ENCODE measurements at regions not wholly inside any gene's neighbourhood (a gene's known extent, or its start where the extent isn't known, plus 50 kb on each side); places are given as distances from the start of the nearest gene placed in this dataset.

- no peak for ATAC-seq
- TF ChIP-seq ESRRG (CRISPR knock-in tag; IDR thresholded peaks at IDR 0.05) (no peak), ZFP3 (CRISPR knock-in tag; IDR thresholded peaks at IDR 0.05) (no peak), POU6F1 (CRISPR knock-in tag; IDR thresholded peaks at IDR 0.05; ENCODE audit: borderline replicate concordance, low read depth) (no peak), TCF4 (CRISPR knock-in tag; IDR thresholded peaks at IDR 0.05; ENCODE audit: borderline replicate concordance) (no peak), CREB5 (CRISPR knock-in tag; IDR thresholded peaks at IDR 0.05; ENCODE audit: low read depth) (no peak), ARNTL (CRISPR knock-in tag; IDR thresholded peaks at IDR 0.05; ENCODE audit: borderline replicate concordance, low read depth) (no peak), TOX (CRISPR knock-in tag; IDR thresholded peaks at IDR 0.05; ENCODE audit: borderline replicate concordance) (no peak), OSR1 (CRISPR knock-in tag; IDR thresholded peaks at IDR 0.05) (no peak), PATZ1 (CRISPR knock-in tag; IDR thresholded peaks at IDR 0.05; ENCODE audit: borderline replicate concordance) (no peak), CSRNP3 (CRISPR knock-in tag; IDR thresholded peaks at IDR 0.05) (no peak), RARB (CRISPR knock-in tag; IDR thresholded peaks at IDR 0.05) (no peak), ZNF8 (CRISPR knock-in tag; IDR thresholded peaks at IDR 0.05) (no peak)
Measured at GRCh38 chr4:127421437-127421836, 211.3 kb upstream of the INTU start.

GRCh38 chr4:127425202-127425845 lies 207.4 kb upstream of the INTU start:
- ATAC-seq: no peak
- TF ChIP-seq TSHZ2 (CRISPR knock-in tag; IDR thresholded peaks at IDR 0.05) (no peak), ZNF565 (CRISPR knock-in tag; conservative IDR thresholded peaks at IDR 0.05; ENCODE audit: low read depth) (no peak), ISL1 (CRISPR knock-in tag; IDR thresholded peaks at IDR 0.05) (no peak), BACH2 (CRISPR knock-in tag; IDR thresholded peaks at IDR 0.05; ENCODE audit: borderline replicate concordance) (no peak), ZFP30 (CRISPR knock-in tag; IDR thresholded peaks at IDR 0.05) (no peak), ZC3H10 (CRISPR knock-in tag; IDR thresholded peaks at IDR 0.05) (no peak), ZNF8 (CRISPR knock-in tag; IDR thresholded peaks at IDR 0.05) (no peak), POU6F1 (CRISPR knock-in tag; IDR thresholded peaks at IDR 0.05; ENCODE audit: borderline replicate concordance, low read depth) (no peak), RARB (CRISPR knock-in tag; IDR thresholded peaks at IDR 0.05) (no peak), CREB5 (CRISPR knock-in tag; IDR thresholded peaks at IDR 0.05; ENCODE audit: low read depth) (no peak), TOX (CRISPR knock-in tag; IDR thresholded peaks at IDR 0.05; ENCODE audit: borderline replicate concordance) (no peak), CSDC2 (CRISPR knock-in tag; IDR thresholded peaks at IDR 0.05) (no peak)
